Fibroblast of peridontal ligament (primary cell): ENCODE measurements at regions not wholly inside any gene's neighbourhood (a gene's known extent, or its start where the extent isn't known, plus 50 kb on each side); places are given as distances from the start of the nearest gene placed in this dataset.
"Not testable (repeated sequence)": the region's sequence is repeated elsewhere in the genome, so short reads cannot be mapped to it uniquely, and the experiment has no call there.

Experiments used
- DNase-seq: peaks from one replicate; pipeline ENCODE4 v3.0.0-alpha.2; 2010; ENCODE audit errors: extremely low read depth

- DNase-seq = no peak
These were observed 369.6 kb downstream of the IRX2 start for GRCh38 chr5:2381861-2382260.

DNA sequence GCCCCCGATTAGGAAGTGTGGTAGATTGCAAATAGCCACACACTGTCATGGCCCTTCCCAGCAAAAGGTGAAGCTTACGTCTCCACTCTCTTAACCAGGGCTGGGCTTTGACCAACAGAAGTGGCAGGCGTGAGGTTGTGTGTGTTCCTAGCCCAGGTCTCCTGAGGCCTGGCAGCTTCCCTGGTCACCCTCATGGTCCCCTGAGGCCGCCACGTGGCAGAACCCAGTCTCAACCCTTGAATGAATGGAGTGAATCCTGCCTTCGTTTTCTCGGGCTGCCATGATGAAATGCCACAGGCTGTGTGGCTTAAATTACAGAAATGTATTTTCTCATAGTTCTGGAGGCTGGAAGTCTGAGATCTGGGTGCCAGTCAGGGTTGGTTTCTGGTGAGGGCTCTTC, 370.4 kb downstream of the IRX2 start:
- no peak for DNase-seq

DNA sequence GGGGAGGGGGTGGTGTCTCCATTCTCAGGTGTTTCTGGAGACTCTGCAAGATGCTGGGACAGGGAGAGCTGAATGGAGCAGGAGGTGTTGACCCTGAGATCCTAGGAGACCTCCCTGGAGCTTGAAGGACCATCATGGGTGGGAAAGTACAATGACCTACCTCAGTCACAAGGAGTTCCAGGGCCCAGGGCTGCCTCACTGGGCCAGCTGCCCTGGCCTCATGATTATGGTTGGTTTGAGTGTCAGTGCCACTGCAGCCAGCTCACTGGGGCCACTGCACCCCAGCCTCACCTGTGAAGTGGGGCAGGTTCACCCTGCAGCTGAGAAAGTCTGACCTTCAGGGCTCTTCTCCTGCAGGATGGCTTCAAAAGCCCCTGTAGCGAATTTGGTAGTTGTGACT, 372.5 kb downstream of the IRX2 start:
- DNase-seq = no peak

DNA sequence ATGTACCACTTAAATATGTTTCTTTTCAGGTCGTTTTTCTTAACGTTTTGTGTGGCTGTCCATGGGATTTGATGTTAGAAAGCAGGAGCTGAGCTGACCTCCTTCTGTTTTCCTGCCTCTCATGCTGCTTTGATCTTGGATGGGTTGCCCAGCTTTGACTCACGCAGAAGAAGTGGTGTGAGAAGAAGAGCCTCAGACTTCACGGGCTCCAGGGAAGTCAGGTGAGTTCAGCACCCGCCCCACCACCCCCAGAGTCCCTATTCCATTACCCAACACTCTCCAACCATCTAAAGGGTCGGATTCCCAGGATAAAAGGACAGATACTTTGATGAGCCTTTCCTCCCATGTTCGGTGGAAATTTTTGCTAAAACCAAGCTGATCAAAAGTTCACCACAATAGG, 373.4 kb downstream of the IRX2 start:
- no peak for DNase-seq

DNA sequence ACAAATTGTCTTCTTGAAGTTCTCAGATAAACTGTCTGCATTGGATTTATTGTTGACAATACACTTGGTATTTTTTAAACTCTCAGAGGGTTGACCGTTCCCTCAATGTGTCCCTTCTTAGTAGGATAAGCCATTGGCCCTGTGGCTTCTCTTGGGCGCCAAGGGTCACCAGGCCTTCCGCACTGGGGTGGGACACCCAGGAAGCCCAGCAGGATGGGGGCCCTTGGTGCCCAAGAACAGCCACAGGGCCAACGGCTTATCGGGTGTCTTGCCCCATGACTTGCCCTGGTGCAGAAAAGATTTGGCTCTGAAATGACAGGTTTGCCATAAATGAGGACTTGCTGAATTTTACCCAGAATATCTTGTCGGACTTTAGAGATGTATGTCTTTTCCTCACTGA, 375.0 kb downstream of the IRX2 start:
- DNase-seq = no peak

DNA sequence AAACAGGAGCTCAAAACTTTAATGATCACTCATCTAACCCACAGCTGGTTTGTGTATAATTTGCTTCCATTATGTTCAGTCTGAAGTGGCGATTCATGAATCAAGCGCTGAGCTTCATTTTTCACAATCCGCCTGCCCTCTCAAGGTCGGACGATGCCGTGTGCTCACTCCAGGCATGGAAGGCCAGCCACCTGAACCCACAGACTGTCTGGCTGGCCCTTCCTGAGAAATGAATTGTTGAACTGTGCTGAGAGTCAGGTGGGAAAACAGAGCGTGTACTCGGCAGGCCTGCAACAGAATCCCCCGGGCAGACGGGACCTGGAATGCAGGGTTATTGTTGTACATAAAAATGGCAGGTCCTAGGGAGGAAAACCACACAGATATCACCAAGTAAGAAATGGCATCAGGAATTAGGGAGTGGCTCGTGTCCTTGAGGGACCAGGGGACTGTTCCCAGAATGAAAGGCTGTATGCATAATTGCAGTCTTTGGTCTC, 375.7 kb downstream of the IRX2 start:
- DNase-seq = no peak

GRCh38 chr5:2375291-2375690, 376.2 kb downstream of the IRX2 start:
- no peak for DNase-seq

GRCh38 chr5:2374703-2375102, 376.8 kb downstream of the IRX2 start:
- DNase-seq = no peak

- no peak for DNase-seq
These were observed 377.8 kb downstream of the IRX2 start for GRCh38 chr5:2373631-2374030.

GRCh38 chr5:2371419-2371710, 380.1 kb downstream of the IRX2 start:
- no peak for DNase-seq

- no peak for DNase-seq
These were observed 380.7 kb downstream of the IRX2 start for GRCh38 chr5:2370626-2371418.

DNA sequence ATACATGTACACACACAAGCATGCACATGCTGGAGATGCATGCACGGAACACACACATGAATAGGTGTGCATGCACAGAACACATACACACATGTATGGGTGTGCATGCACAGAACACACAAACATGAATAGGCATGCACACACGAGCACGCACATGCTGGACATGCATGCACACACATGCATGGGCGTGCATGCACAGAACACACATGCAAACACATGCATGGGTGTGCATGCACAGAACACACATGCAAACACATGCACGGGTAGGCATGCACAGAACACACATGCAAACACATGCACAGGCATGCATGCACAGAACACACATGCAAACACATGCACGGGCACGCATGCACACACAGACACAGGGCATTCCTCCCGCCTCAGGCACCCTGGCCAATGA, 382.3 kb downstream of the IRX2 start:
- DNase-seq = no peak

GRCh38 chr5:2366816-2367215, 384.7 kb downstream of the IRX2 start:
- DNase-seq = no peak

GRCh38 chr5:2357309-2357708, 394.2 kb downstream of the IRX2 start:
- no peak for DNase-seq

DNA sequence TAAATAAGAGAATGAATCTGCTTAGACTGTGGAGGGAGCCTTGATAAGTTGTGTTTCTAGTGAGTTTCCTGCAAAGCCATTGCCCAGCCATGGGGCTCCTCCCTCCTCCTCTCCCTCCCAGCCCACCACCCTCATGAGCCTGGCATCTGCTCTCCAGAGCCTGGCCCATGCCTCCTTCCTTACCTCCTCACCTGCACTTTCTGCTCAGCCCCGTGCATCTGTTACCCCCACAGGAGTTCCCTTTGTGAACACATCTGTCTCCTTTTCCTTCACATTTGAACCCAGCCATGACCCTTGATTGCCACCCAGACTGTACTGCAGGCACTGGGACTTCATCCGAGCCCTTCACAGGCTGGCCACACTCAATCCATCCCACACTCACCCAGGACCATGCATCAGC, 395.6 kb downstream of the IRX2 start:
- no peak for DNase-seq

- no peak for DNase-seq
These were observed 397.5 kb downstream of the IRX2 start for GRCh38 chr5:2353871-2354440.

DNA sequence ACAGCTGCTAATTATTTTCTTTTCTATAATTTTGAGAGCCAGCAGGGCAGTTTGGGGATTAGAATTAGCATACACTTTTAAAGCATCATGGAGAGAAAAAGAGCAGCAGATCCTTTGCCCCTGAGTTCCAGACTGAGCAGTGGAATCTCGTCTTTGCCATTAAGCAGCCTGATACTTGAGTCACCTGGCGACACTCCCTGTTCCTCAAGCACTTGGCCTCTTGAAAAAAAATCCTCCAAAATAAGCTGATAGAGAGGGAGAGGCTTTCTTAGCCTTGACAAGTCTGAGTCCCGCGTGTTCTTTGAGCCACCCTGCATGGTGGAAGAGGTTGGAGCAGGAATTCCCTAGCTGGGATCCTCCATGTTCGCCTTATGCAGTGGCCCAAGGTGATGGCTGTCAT, 398.3 kb downstream of the IRX2 start:
- DNase-seq = no peak

- no peak for DNase-seq
These were observed 399.2 kb downstream of the IRX2 start for GRCh38 chr5:2352101-2352861.

DNA sequence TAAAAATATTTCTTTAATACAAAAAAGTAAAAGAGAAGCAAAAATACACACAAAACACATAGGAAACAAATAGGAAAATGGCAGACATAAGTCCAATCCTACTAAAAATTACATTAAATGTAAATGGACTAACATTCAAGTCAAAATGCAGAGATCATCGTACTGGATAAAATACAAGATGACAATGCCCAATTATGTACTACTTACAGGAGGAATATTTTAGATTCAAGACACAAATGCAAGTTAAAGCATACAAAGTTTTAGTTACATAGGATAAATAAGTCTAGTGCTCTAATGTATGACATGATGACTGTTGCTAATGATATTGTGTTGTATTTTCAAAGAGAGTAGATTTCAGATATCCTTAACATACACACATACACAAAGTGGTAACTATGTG, 401.7 kb downstream of the IRX2 start:
- not testable (repeated sequence) for DNase-seq

GRCh38 chr5:2338686-2339085, 412.8 kb downstream of the IRX2 start:
- DNase-seq = no peak

DNA sequence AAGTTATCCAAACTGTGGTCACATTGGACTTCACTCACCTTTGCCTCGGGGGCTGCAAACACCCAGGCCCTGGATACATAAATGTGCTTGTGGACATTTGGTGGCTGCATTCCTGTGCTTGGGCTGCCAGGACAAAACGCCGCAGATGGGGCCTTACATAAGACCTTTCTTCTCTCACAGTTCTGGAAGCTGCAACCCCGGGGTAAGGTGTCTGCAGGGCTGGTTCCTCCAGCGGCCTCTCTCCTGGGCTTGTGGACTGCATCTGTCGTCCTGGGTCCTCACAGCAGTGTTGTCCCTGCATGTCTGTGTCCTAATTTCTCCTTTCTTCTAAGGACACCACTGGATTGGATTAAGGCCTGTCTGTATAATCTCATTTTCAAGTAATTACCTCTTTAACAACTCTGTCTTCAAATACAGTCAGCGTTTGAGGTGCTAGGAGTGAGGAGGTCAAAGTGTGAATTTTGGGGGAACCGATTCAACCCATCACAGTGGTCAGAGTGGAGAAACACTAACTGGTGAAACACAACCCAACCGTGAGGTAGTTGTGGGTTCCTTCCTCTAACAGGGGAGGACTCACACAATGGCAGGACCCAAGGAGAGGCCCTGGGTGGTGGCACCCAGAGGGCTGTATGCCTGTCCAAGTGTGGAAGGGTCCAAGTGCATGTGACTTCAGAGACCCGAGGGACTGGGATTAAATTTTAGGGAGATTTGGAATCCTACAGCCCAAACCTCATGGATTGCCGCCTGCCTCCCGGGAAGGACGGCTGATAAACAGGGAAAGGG, 415.6 kb downstream of the IRX2 start:
- DNase-seq = no peak

DNA sequence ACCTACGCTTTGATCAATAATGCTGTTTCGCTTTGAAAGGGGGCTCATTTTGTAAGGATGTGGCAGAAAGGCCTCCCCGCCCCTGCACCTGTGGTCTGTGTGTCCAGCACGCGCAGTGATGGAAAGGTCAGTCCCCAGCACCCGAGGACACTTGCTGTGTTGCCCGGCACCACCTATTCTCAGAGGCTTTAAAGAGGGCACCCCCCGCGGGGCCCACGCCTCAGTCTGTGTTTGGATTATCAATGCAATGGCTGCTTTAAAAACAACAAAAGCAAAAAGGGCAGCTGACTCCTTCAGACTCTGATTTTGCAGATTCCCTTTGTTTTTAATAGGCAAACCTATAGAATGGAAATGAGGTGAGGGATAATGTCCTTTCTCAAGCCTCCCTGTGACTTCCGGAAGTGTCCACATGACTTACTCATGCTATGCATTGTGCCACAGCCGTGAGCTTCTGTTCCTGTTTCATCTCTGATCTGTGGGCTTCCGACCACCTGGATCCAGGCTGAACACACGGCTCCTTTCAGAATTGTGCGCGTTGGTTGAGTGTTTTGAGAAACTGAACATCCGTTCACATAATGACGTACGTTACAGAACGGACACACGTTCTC, 416.2 kb downstream of the IRX2 start:
- DNase-seq = no peak
